Retinal pigment epithelial cell (primary cell): ENCODE measurements at regions not wholly inside any gene's neighbourhood (a gene's known extent, or its start where the extent isn't known, plus 50 kb on each side); places are given as distances from the start of the nearest gene placed in this dataset.

Source experiments
- DNase-seq: peaks from one replicate; pipeline ENCODE4 v3.0.0-alpha.2; 2010; ENCODE audit warnings: low read depth
- H3K4me3 ChIP-seq: 2 replicates; pipeline ENCODE4 v1.5.1; 2011; ENCODE audit warnings: mild to moderate bottlenecking, low read length, control low read depth, moderate library complexity
- TF ChIP-seq, protein P1 (sequence below): conservative IDR thresholded peaks from 2 replicates; pipeline ENCODE4 v1.5.1; 2011; ENCODE audit warnings: low read depth, low read length, control low read depth, inconsistent platforms

DNA sequence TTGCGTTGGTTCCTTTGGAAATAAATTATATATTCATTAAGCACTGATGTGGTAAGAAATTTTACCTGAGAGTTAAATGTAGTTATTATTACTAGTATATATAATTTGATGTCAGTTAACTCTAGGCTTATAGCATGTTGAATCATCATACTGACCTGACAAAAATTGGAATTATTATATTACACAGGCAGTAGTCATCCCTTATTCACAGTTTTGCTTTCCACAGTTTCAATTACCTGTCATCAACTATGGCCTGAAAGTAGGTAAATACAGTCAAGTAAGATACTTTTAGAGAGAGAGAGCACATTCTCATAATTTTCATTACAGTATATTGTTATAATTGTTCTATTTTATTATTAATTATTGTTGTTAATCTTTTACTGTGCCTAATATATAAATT is 1074.7 kb downstream of the CDH11 start:
- no peak for DNase-seq
- no peak overlapping the region for H3K4me3 ChIP-seq
- TF ChIP-seq, protein P1, sequence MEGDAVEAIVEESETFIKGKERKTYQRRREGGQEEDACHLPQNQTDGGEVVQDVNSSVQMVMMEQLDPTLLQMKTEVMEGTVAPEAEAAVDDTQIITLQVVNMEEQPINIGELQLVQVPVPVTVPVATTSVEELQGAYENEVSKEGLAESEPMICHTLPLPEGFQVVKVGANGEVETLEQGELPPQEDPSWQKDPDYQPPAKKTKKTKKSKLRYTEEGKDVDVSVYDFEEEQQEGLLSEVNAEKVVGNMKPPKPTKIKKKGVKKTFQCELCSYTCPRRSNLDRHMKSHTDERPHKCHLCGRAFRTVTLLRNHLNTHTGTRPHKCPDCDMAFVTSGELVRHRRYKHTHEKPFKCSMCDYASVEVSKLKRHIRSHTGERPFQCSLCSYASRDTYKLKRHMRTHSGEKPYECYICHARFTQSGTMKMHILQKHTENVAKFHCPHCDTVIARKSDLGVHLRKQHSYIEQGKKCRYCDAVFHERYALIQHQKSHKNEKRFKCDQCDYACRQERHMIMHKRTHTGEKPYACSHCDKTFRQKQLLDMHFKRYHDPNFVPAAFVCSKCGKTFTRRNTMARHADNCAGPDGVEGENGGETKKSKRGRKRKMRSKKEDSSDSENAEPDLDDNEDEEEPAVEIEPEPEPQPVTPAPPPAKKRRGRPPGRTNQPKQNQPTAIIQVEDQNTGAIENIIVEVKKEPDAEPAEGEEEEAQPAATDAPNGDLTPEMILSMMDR, result no peak

DNA sequence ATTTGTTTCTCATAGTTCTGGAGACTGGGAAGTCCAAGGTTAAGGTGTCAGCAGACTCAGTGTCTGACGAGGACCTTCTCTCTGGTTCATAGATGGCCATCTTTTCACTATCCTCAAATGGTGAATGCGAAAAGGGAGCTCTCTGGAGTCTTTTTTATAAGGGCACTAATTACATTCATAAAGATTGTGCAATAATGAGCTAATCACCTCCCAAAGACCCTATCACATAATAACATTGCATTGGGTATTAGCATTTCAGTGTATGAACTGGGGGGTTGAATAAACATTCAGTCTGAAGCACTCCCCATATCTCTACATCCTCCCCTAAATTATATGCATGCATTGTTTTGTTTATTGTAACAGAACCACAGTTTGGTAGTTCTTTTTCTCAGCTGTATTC is 1086.5 kb downstream of the CDH11 start:
- H3K4me3 ChIP-seq, result no peak overlapping the region
- DNase-seq, result no peak
- TF ChIP-seq, protein P1, result no peak

DNA sequence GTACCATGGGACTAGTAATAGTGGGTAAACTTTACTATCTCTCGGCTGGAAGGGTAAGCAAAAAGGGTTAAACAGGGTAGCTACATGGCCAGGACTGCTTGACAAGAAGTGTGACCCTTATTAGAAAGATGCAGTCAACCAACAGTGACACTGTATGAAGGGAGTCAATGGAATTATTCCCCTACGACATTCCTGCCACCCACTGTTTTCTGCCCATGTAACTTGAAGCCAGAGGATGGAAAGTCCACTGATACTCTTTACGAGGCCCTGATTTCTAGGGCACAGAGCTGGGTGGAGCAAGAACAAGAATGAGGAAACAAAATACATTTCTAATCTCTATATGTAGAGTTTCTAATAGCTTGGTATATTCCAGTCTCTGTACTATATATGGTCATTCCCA is 1102.5 kb downstream of the CDH11 start:
- DNase-seq, result no peak
- H3K4me3 ChIP-seq, result no peak overlapping the region
- TF ChIP-seq, protein P1, result no peak

- DNase-seq, result no peak
- H3K4me3 ChIP-seq, result no peak overlapping the region
- TF ChIP-seq, protein P1, result no peak
These were observed 1104.1 kb downstream of the CDH11 start for GRCh38 chr16:64017796-64018195.

- H3K4me3 ChIP-seq, result no peak overlapping the region
- TF ChIP-seq, protein P1, result no peak
- no peak for DNase-seq
These were observed 1108.0 kb downstream of the CDH11 start for GRCh38 chr16:64013856-64014255.

DNA sequence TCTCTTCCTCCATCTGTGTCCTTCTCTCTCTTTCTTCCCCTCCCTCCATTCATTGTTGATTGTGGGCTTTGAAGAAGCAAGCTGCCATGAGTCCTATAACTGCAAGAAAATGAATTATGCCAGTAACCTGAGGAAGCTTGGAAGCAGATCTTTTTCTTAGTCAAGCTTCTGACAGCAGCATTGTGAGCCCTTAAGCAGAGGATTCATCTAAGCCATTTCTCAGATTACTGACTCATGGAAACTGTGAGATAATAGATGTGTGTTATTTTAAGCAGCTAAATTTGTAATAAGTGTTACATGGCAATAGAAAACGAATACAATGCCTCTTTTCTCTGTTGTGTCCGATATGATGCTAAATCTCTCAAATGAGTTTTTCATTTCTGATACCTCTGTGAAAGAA is 1109.7 kb downstream of the CDH11 start:
- no peak for DNase-seq
- TF ChIP-seq, protein P1, result no peak
- no peak overlapping the region for H3K4me3 ChIP-seq

DNA sequence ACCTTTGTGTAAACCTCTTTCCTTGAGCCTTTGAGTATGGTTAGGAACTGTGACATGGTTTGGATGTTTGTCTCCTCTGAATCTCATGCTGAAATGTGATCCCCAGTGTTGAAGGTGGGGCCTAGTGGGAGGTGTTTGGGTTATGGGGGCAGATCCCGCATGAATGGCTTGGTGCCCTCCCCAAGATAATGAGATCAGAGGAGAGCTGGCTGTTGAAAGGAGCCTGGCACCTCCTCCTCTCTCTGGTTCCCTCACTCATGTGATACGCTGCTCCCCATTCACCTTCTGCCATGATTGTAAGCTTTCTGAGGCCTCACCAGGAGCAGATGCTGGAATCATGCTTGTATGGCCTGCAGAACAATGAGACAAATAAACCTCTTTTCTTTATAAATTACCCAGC is 1110.2 kb downstream of the CDH11 start:
- TF ChIP-seq, protein P1, result no peak
- H3K4me3 ChIP-seq, result no peak overlapping the region
- no peak for DNase-seq
